HEK293T (cell line): ENCODE measurements at regions not wholly inside any gene's neighbourhood (a gene's known extent, or its start where the extent isn't known, plus 50 kb on each side); places are given as distances from the start of the nearest gene placed in this dataset.

ENCODE experiments used
- BHLHE40 ChIP-seq: fragments of 450-650 bp; IDR thresholded peaks from 2 replicates; pipeline ENCODE4 v1.6.1; 2016; ENCODE audit warnings: mild to moderate bottlenecking, moderate library complexity, borderline replicate concordance
- FOXA1 ChIP-seq: fragments of 450-650 bp; IDR thresholded peaks from 2 replicates; pipeline ENCODE4 v1.6.1; 2016; ENCODE audit warnings: mild to moderate bottlenecking
- TARDBP ChIP-seq: fragments of 450-650 bp; IDR thresholded peaks from 2 replicates; pipeline ENCODE4 v1.6.1; 2016

DNA sequence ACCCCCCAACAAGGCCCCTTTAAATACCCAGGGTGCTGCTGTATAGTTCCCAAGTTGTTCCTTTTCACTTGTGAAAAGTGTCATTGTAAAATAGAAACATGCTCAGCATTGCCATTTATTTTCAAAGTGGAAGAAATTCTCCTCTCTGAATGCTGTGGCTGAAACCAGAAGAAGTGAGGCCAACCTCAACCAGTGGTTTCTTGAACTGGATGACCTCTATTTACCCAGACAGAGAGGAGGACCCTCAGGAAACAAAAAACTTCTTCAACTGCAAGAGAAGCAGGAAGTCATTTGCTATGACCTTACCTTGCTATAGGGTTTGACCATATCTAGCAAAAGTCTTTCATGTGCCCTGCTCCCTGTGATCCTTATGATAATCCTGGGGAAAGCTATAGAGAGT lies 209.7 kb upstream of the RARB start:
- TF ChIP-seq BHLHE40 (no peak), TARDBP (no peak), FOXA1 (no peak)
